Left hindlimb (tissue), 1 donor: ENCODE measurements at regions not wholly inside any gene's neighbourhood (a gene's known extent, or its start where the extent isn't known, plus 50 kb on each side); places are given as distances from the start of the nearest gene placed in this dataset.
"Not testable (repeated sequence)": the region's sequence is repeated elsewhere in the genome, so short reads cannot be mapped to it uniquely, and the experiment has no call there.

ENCODE experiments used
- DNase-seq: peaks from one replicate; pipeline ENCODE4 v3.0.0-alpha.2; 2018

DNA sequence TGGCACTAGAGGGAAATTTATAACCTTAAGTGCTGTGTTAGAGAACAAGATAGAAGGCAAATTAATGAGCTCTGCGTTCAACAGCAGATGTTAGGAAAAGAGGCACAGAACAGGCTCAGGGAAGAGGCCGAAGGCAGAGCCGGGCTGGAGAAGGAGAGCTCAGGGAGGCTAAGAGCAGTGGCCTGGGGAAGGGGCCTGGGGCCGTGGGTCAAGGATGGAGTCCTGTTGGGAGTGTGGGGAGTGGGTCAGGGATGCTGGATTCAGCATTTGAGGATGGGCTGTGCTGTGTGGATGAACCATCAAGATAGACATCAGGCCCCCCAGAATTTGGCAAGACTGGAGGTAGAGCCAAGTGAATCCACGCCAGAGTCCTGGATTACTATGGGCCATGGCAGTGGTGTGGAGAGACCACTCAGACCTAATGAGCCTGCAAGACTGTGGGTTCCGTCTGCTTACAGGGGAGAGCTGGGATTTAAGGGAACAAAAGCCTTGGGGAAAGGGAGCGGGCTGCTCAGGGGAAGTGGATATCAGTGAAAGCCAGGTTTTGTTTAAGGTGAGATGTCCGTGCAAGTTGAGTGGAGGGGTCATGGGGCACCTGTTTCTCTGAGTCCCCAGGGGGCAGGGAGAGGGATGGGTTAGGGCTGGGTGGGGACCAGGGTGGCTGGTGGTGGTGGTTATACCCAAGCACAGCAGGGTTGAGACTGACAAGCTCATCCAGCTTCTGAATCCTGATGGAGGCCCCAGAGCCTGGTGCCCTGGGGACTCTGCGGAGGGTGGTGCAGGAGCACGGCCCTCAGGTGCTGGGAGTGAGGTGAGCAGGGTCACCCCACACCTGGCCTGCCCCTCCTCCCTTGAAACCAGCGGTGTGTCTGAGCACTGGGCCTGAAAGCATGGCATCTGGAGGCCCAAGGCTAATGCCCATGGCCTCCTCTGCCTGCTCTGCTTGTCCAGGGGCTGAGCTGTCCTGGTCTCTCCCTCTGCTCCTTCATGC, 101.7 kb downstream of the BMS1 start:
- no peak for DNase-seq

- no peak for DNase-seq
Measured at GRCh38 chr10:42885491-42886270, 103.1 kb downstream of the BMS1 start.

DNA sequence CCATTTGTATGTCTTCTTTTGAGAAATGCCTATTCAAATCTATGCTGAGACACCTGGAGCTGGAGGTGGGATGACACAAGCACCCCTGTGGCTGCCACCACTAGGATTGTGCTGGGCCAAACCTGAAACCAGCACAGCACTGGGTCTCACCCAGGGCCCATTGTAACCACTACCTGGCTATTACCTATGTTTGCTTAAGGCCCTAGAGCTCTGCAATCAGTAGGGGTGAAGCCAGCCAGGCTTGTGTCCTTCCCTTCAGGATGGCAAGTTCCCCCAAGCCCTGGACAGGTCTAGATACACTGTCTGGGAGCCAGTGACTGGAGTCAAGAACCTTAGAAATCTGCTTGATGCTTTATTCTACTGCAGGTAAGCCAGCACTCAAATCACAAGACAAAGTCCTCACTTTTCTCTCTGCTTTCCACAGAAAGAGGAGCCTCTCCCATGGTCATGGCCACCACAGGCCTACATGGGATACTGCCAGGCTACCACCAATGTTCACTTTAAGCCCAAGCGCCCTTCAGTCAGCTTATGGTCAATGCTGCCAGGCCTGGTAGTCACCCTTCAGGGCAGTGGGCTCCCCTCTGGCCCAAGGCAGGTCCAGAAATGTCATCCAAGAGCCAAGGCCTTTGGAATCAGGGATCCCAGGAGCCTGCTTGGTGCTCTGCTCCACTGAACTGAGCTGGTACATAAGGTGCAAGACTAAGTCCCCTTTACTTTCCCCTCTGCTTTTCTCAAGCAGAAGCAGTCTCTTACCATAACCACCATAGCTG, 105.3 kb downstream of the BMS1 start:
- DNase-seq, result no peak

GRCh38 chr10:42888504-42889095, 106.0 kb downstream of the BMS1 start:
- DNase-seq, result no peak

DNA sequence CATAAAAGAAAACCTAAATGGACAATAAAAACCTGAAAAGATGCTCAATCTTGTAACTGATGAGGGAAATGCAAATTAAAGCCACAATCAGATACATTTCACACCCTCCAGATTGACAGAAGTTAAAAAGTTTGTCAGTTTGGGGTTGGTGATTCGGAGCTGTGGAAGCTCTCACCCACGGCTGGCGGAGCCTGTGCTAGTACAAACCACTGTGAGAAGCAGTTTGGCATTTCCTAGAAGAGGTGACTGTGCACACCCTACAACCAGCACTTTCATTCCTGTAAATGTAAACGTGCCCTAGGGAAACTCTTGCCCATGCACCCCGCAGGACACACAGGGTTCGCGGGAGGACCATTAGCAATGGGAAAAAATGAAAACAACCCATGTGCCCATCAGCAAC, 114.1 kb downstream of the BMS1 start:
- no peak for DNase-seq

GRCh38 chr10:42898037-42898960, 115.7 kb downstream of the BMS1 start:
- no peak for DNase-seq

- no peak for DNase-seq
Measured at GRCh38 chr10:42899036-42899435, 116.4 kb downstream of the BMS1 start.

- not testable (repeated sequence) for DNase-seq
Measured at GRCh38 chr10:42900346-42900745, 117.8 kb downstream of the BMS1 start.

DNA sequence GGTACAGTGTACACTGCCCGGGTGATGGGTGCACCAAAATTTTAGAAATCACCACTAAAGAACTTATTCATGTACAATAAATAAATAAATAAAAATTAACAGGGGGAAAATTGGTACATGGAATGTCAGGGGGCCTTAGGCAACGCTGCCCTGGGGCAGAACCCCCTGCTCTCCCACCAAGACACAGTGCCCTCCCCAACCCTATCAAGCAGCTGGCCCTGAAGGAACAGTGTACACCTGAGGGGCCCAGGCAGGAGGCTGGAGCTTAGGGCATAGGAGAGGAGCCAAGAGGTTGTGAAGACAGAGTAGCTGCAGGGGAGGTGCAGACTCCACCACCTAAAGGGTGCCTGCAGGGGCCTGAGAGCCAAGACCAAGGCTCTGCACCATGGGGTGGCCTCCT, 128.8 kb downstream of the BMS1 start:
- DNase-seq, result no peak

DNA sequence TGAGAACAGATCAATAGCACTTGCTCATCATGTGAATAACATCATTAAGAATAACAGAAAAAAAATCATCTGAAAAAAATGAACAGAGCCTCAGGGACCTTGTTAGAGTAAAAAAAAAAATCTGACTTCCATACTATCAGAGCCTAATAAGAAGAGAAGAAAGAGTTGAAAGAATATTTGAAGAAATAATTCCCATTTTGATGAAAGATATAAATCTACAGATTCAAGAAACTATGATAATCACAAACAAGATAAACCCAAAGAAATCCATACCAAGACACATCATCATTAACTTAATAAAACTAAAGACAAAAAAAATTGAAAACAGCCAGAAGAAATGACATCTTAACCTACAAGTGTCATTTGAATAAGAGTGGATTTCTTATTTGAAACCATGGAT, 134.4 kb downstream of the BMS1 start:
- no peak for DNase-seq

- no peak for DNase-seq
Measured at GRCh38 chr10:42917821-42918220, 135.2 kb downstream of the BMS1 start.

- DNase-seq, result no peak
Measured at GRCh38 chr10:42921951-42922350, 139.4 kb downstream of the BMS1 start.

DNA sequence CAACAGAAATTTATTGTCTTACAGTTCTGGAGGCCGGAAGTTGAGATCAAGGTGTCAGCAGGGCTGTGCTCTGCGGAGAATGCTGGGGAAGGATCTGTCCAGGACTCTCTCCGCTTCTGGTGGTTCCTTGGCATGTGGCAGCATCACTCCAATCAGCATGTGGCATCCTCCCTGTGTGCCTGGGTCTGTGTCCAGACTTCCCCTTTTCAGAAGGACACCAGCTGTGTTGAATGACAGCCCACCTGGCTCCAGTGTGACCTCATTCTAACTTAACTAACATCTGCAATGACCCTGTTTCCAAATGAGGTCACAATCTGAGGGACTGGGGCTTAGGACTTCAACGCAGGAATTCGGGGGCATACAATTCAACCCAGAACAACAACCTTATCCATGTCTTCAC, 141.9 kb downstream of the BMS1 start:
- no peak for DNase-seq

GRCh38 chr10:42926843-42927242, 144.2 kb downstream of the BMS1 start:
- DNase-seq, result peak; percentile 48

DNA sequence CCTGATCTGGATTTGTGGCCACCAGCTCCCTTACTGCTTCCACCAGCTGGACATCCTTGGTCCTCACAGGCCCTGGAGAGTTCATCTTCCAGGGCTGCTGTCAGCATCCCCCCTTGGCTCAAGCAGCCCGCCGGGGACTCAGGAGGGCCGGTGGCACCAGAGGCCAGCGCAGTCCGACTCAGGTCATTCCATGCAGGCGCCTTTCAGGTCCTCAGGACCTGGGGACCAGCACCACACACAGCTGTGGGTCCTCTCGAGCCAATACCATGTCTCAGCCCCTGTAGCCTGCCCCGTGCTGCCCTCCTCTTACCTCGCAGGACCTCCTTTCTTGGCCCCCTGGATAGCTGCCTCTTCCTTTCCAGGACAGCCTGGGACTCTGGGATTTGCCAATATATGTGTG, 145.5 kb downstream of the BMS1 start:
- DNase-seq, result no peak

GRCh38 chr10:42929236-42929635, 146.6 kb downstream of the BMS1 start:
- DNase-seq, result no peak

- DNase-seq, result no peak
Measured at GRCh38 chr10:42929993-42930392, 146.9 kb upstream of the RET start.

GRCh38 chr10:42930516-42931192, 146.2 kb upstream of the RET start:
- no peak for DNase-seq

- no peak for DNase-seq
Measured at GRCh38 chr10:42932116-42932515, 144.8 kb upstream of the RET start.

- DNase-seq, result no peak
Measured at GRCh38 chr10:42932735-42933447, 144.0 kb upstream of the RET start.
